ENCODE measurements at regions not wholly inside any gene's neighbourhood (a gene's known extent, or its start where the extent isn't known, plus 50 kb on each side); places are given as distances from the start of the nearest gene placed in this dataset.

GRCh38 chr7:104045183-104045582 is 55.7 kb upstream of the RELN start:
- H3F3A ChIP-seq (replicated peaks; ENCODE audit: insufficient read depth) = no peaks in the 10 kb centered on the region
- TF ChIP-seq RXRA (IDR thresholded peaks at IDR 0.05; ENCODE audit: borderline replicate concordance, low read depth) (no peak), REST (IDR thresholded peaks at IDR 0.05; ENCODE audit: low read depth, low read length) (peak; percentile 86), RCOR1 (IDR thresholded peaks at IDR 0.05; ENCODE audit: low read length) (no peak)
- no peak overlapping the region for H3K27ac ChIP-seq (ENCODE audit: low read depth in 2 of 2, low read length in 1 of 2)
- no peaks in the 10 kb centered on the region for H4K20me1 ChIP-seq (ENCODE audit: insufficient read depth)
- no peak overlapping the region for H2AFZ ChIP-seq (ENCODE audit: low read depth)
- DNase-seq = no peak
- no peaks in the 10 kb centered on the region for H3K4me1 ChIP-seq (ENCODE audit: control insufficient read depth in 1 of 2, insufficient read depth in 2 of 2, low read depth in 1 of 2, low read length in 1 of 2)
- no peaks in the 10 kb centered on the region for H3K36me3 ChIP-seq (replicated peaks in 1 of 2; ENCODE audit: control insufficient read depth in 1 of 2, insufficient read depth in 2 of 2, low read length in 1 of 2)
- H3K4me3 ChIP-seq (ENCODE audit: low read depth in 2 of 2, low read length in 1 of 2) = no peak overlapping the region
- H3K79me2 ChIP-seq (ENCODE audit: insufficient read depth) = no peaks in the 10 kb centered on the region
- no peak overlapping the region for H3K4me2 ChIP-seq
- ChIA-PET POLR2A (no interaction called here), CTCF (interaction anchor here (0.6 to 1.7 kb wide), 4 partner anchors 9 to 221 kb away, joined by 3 to 5 read pairs (median 3); no protein-coding TSS in a partner anchor)
- no peaks in the 10 kb centered on the region for H3K9me2 ChIP-seq
- no peak overlapping the region for H3K9ac ChIP-seq
- 54% methylated on average over 3 of the region's 3 CpGs for WGBS (ENCODE audit: low lambda C conversion rate)
- H3K9me3 ChIP-seq = no peaks in the 10 kb centered on the region
- H3K27me3 ChIP-seq (ENCODE audit: insufficient read depth) = no peaks in the 10 kb centered on the region

GRCh38 chr7:104040666-104041065 is 51.2 kb upstream of the RELN start:
- H3K4me2 ChIP-seq = no peak overlapping the region
- H3K9me2 ChIP-seq = no peaks in the 10 kb centered on the region
- H3F3A ChIP-seq (replicated peaks; ENCODE audit: insufficient read depth) = no peaks in the 10 kb centered on the region
- H4K20me1 ChIP-seq (ENCODE audit: insufficient read depth) = no peaks in the 10 kb centered on the region
- no peaks in the 10 kb centered on the region for H3K79me2 ChIP-seq (ENCODE audit: insufficient read depth)
- H3K9me3 ChIP-seq = no peaks in the 10 kb centered on the region
- H3K27ac ChIP-seq (ENCODE audit: low read depth in 2 of 2, low read length in 1 of 2) = no peak overlapping the region
- DNase-seq = no peak
- H2AFZ ChIP-seq (ENCODE audit: low read depth) = no peak overlapping the region
- 60% methylated on average over 7 of the region's 7 CpGs for WGBS (ENCODE audit: low lambda C conversion rate)
- no peaks in the 10 kb centered on the region for H3K36me3 ChIP-seq (replicated peaks in 1 of 2; ENCODE audit: control insufficient read depth in 1 of 2, insufficient read depth in 2 of 2, low read length in 1 of 2)
- H3K4me1 ChIP-seq (ENCODE audit: control insufficient read depth in 1 of 2, insufficient read depth in 2 of 2, low read depth in 1 of 2, low read length in 1 of 2) = no peaks in the 10 kb centered on the region
- H3K9ac ChIP-seq = no peak overlapping the region
- ChIA-PET CTCF (no interaction called here), POLR2A (no interaction called here)
- no peaks in the 10 kb centered on the region for H3K27me3 ChIP-seq (ENCODE audit: insufficient read depth)
- TF ChIP-seq REST (IDR thresholded peaks at IDR 0.05; ENCODE audit: low read depth, low read length) (no peak), SMC3 (IDR thresholded peaks at IDR 0.05; ENCODE audit: low read depth, low read length) (no peak), USF1 (IDR thresholded peaks at IDR 0.05; ENCODE audit: borderline replicate concordance, low read depth) (no peak), TCF12 (IDR thresholded peaks at IDR 0.05) (no peak), GATA2 (CRISPR knock-in tag; IDR thresholded peaks at IDR 0.05) (no peak)
- H3K4me3 ChIP-seq (ENCODE audit: low read depth in 2 of 2, low read length in 1 of 2) = no peak overlapping the region
